Thyroid gland (tissue), 4 donors: ENCODE measurements at regions not wholly inside any gene's neighbourhood (a gene's known extent, or its start where the extent isn't known, plus 50 kb on each side); places are given as distances from the start of the nearest gene placed in this dataset.

Experiments used
- POLR2A ChIP-seq, 2 donors: fragments of 450-650 bp; IDR thresholded peaks; one replicate each; pipeline ENCODE4 v1.6.1; 2017; ENCODE audit warnings: antibody characterized with exemption in 2 of 2, mild to moderate bottlenecking in 2 of 2, moderate library complexity in 1 of 2
- TF ChIP-seq, protein P1 (sequence below), 6 experiments: fragments of 200-600 bp in 3 of 6; fragments of 450-650 bp in 3 of 6; sonication (generic) in 3 of 6; IDR thresholded peaks; one replicate each; pipeline ENCODE4 v1.5.1; 2016 to 2019; ENCODE audit warnings: antibody characterized with exemption in 6 of 6, mild to moderate bottlenecking in 2 of 6, inconsistent platforms in 1 of 6, moderate library complexity in 1 of 6

DNA sequence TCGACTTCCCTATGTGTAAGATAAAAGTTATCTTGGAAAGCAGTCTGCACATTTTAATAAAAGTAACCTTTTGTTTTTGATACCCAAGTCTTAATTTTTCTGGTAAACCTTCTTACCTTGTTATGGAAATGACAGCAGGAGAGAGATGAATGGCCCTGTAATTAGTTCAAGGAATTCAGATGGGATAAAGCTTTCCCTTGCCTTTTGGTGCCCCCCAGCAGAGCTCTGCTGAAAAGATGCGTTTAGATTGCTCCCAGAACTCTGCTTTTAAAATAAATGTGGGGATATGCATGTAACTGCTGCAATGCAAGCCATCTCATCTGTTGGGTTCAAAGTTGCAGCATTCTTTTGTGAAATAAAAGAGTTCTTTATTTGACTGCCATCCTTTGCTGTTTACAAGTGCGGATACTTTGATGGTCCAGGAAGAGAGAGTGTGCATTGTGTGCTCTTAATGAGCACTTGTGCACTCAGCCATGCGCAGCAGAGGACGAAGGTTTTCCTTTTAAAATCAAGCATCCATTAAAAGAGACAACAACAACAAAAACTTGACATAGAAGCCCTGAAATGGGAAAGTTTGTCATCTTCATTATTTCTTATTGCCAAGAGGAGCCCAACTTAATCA lies 176.7 kb upstream of the ST6GAL2 start:
- TF ChIP-seq, protein P1, sequence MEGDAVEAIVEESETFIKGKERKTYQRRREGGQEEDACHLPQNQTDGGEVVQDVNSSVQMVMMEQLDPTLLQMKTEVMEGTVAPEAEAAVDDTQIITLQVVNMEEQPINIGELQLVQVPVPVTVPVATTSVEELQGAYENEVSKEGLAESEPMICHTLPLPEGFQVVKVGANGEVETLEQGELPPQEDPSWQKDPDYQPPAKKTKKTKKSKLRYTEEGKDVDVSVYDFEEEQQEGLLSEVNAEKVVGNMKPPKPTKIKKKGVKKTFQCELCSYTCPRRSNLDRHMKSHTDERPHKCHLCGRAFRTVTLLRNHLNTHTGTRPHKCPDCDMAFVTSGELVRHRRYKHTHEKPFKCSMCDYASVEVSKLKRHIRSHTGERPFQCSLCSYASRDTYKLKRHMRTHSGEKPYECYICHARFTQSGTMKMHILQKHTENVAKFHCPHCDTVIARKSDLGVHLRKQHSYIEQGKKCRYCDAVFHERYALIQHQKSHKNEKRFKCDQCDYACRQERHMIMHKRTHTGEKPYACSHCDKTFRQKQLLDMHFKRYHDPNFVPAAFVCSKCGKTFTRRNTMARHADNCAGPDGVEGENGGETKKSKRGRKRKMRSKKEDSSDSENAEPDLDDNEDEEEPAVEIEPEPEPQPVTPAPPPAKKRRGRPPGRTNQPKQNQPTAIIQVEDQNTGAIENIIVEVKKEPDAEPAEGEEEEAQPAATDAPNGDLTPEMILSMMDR (IDR thresholded peaks at IDR 0.05): no peak
- TF ChIP-seq POLR2A (IDR thresholded peaks at IDR 0.05): no peak
